Esophagus muscularis mucosa (tissue), 3 donors: ENCODE measurements at regions not wholly inside any gene's neighbourhood (a gene's known extent, or its start where the extent isn't known, plus 50 kb on each side); places are given as distances from the start of the nearest gene placed in this dataset.

ENCODE experiments used
- CTCF ChIP-seq, 3 experiments: fragments of 200-600 bp in 2 of 3; fragments of 450-650 bp in 1 of 3; sonication (generic) in 2 of 3; IDR thresholded peaks; one replicate each; pipeline ENCODE4 v1.5.1; 2017 to 2019; ENCODE audit warnings: antibody characterized with exemption in 3 of 3, mild to moderate bottlenecking in 2 of 3, moderate library complexity in 1 of 3
- POLR2A ChIP-seq: fragments of 450-650 bp; IDR thresholded peaks from one replicate; pipeline ENCODE4 v1.6.1; 2017; ENCODE audit warnings: antibody characterized with exemption, moderate library complexity, mild to moderate bottlenecking, low read depth

GRCh38 chr4:136881666-136882065, 650.6 kb downstream of the PCDH18 start:
- TF ChIP-seq POLR2A (no peak), CTCF (IDR thresholded peaks at IDR 0.05) (no peak)
